Dermis blood vessel endothelial cell (primary cell): ENCODE measurements at regions not wholly inside any gene's neighbourhood (a gene's known extent, or its start where the extent isn't known, plus 50 kb on each side); places are given as distances from the start of the nearest gene placed in this dataset.

Experiments used
- DNase-seq: peaks from one replicate; pipeline ENCODE4 v3.0.0; 2010

- no peak for DNase-seq
Observed at GRCh38 chr16:5504064-5504781, 406.6 kb upstream of the EEF2KMT start.

- no peak for DNase-seq
Observed at GRCh38 chr16:5502944-5503343, 405.3 kb upstream of the EEF2KMT start.

GRCh38 chr16:5502467-5502869 is 404.9 kb upstream of the EEF2KMT start:
- no peak for DNase-seq

- no peak for DNase-seq
Observed at GRCh38 chr16:5500526-5500925, 402.9 kb upstream of the EEF2KMT start.

- no peak for DNase-seq
Observed at GRCh38 chr16:5498562-5498961, 401.0 kb upstream of the EEF2KMT start.

- DNase-seq = no peak
Observed at GRCh38 chr16:5496013-5496412, 398.4 kb upstream of the EEF2KMT start.

GRCh38 chr16:5490499-5490898 is 392.9 kb upstream of the EEF2KMT start:
- DNase-seq = no peak

GRCh38 chr16:5488581-5488980 is 391.0 kb upstream of the EEF2KMT start:
- DNase-seq = no peak

- DNase-seq = no peak
Observed at GRCh38 chr16:5487728-5488127, 390.1 kb upstream of the EEF2KMT start.

GRCh38 chr16:5482256-5482655 is 384.7 kb upstream of the EEF2KMT start:
- DNase-seq = no peak

GRCh38 chr16:5480431-5481195 is 383.0 kb upstream of the EEF2KMT start:
- no peak for DNase-seq

GRCh38 chr16:5479926-5480325 is 382.3 kb upstream of the EEF2KMT start:
- DNase-seq = no peak

- DNase-seq = no peak
Observed at GRCh38 chr16:5478036-5478435, 380.4 kb upstream of the EEF2KMT start.

- no peak for DNase-seq
Observed at GRCh38 chr16:5477251-5477650, 379.7 kb upstream of the EEF2KMT start.

- DNase-seq = no peak
Observed at GRCh38 chr16:5472552-5472951, 375.0 kb upstream of the EEF2KMT start.

- DNase-seq = no peak
Observed at GRCh38 chr16:5468488-5468887, 370.9 kb upstream of the EEF2KMT start.

GRCh38 chr16:5467552-5467951 is 370.0 kb upstream of the EEF2KMT start:
- DNase-seq = no peak

- no peak for DNase-seq
Observed at GRCh38 chr16:5466551-5466950, 369.0 kb upstream of the EEF2KMT start.

GRCh38 chr16:5465714-5466113 is 368.1 kb upstream of the EEF2KMT start:
- DNase-seq = no peak

- no peak for DNase-seq
Observed at GRCh38 chr16:5463820-5464219, 366.2 kb upstream of the EEF2KMT start.

GRCh38 chr16:5461574-5461973 is 364.0 kb upstream of the EEF2KMT start:
- no peak for DNase-seq

- DNase-seq = no peak
Observed at GRCh38 chr16:5461141-5461540, 363.5 kb upstream of the EEF2KMT start.

GRCh38 chr16:5460701-5461100 is 363.1 kb upstream of the EEF2KMT start:
- DNase-seq = no peak

- no peak for DNase-seq
Observed at GRCh38 chr16:5459863-5460262, 362.3 kb upstream of the EEF2KMT start.
